GM21737 (cell line): ENCODE measurements at regions not wholly inside any gene's neighbourhood (a gene's known extent, or its start where the extent isn't known, plus 50 kb on each side); places are given as distances from the start of the nearest gene placed in this dataset.

Experiments used
- ATAC-seq: cut with Tn5 transposase; IDR thresholded peaks from one replicate; pipeline ENCODE4 v1.9.1; 2021; ENCODE audit warnings: mild to moderate bottlenecking, moderate library complexity; ENCODE audit not compliant: unreplicated experiment

GRCh38 chr10:90443342-90443741, 414.5 kb downstream of the HTR7 start:
- no peak for ATAC-seq

DNA sequence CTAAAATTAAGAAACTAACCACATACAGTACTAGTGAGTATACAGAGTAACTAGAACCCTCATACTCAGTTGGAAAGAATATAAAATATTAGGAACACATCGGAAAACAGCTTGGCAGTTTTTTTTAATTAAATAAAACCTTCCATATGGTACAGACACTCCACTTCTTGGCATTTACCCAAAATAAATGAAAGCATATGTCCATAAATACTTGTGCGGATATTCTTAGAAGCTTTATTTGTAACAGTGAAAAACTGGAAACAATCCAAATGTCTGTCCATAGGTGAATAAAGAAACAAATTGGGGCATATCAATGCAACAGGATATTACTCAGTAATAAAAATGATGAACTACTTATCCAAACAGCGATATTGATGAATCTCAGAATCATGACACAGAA, 410.0 kb downstream of the HTR7 start:
- ATAC-seq, result no peak

DNA sequence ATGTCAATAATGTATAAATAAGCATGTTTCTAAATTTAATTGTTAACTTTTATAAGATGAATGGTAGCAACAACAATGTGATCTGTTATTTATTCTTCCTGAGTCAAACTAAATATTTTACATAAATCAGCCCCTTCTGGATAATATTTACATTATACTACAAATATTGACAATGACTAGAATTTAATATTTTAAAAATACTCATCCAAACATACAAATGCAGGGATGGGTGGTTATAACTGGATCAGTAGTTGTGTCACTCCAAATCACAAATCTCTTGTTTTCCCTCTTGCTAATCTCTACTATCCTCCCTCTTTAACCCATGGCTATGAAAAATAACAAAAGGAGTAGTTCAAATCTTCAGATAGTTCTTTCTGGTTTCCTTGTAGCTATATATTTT, 407.0 kb downstream of the HTR7 start:
- no peak for ATAC-seq

GRCh38 chr10:90451283-90451682, 406.6 kb downstream of the HTR7 start:
- ATAC-seq, result no peak

GRCh38 chr10:90458054-90458453, 399.8 kb downstream of the HTR7 start:
- ATAC-seq, result no peak

- ATAC-seq, result no peak
These were observed 399.3 kb downstream of the HTR7 start for GRCh38 chr10:90458571-90458970.

DNA sequence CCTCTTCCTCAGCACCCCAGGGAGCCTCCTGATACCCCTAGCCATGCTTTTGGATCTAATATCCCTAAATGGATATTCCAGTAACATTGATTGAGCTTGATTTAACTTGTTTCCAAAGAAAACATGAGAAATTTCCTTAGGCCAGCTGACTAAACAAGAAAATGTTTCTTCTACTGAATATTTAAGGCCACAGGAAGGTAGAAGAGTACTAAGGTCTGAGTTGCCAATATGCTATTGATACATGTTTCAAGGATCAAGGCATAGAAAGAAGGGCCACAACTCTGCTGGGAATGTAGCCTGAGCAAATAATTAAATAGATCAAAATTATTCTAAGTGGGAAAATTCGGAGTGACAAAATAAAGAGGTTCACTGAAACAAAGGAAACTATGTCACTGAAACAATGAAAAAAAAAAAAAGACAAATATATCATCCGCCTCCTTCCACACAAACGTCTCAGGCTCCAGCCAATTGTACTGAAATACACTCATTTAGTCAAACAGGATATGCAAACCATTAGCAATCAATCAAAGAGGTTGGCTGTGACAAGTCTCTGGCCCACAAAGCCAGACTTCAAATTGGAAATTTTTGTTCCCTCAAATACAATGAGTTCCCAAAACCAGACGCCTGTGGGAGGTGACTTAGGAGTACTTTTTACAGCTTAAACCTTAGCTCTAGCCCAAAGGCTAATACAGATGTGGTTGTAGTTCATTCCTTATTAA, 396.2 kb downstream of the HTR7 start:
- ATAC-seq, result no peak

GRCh38 chr10:90462749-90463470, 394.9 kb downstream of the HTR7 start:
- no peak for ATAC-seq

- no peak for ATAC-seq
These were observed 393.5 kb downstream of the HTR7 start for GRCh38 chr10:90464329-90464728.

GRCh38 chr10:90470966-90471365, 386.9 kb downstream of the HTR7 start:
- ATAC-seq, result no peak

DNA sequence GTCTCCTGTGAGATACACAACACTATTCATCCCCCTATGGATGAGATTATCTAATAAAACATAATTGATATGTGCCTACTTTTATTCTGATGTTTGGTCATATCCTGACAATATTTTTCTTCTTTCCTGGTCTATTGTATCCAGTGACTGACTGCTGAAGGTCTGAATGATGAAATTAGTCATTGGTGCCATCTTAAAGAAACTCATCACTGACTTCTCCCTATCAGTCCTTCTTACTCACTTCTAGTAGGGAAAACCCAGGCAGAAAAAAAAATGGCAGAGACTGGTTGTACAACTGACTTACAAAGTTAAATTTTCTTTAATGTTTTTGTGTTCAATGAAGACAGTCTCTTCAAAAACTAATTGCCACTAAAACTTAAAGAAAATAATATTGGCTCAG, 377.4 kb downstream of the HTR7 start:
- ATAC-seq, result no peak

- ATAC-seq, result no peak
These were observed 376.4 kb downstream of the HTR7 start for GRCh38 chr10:90481326-90481923.

- no peak for ATAC-seq
These were observed 373.3 kb downstream of the HTR7 start for GRCh38 chr10:90484518-90484917.

DNA sequence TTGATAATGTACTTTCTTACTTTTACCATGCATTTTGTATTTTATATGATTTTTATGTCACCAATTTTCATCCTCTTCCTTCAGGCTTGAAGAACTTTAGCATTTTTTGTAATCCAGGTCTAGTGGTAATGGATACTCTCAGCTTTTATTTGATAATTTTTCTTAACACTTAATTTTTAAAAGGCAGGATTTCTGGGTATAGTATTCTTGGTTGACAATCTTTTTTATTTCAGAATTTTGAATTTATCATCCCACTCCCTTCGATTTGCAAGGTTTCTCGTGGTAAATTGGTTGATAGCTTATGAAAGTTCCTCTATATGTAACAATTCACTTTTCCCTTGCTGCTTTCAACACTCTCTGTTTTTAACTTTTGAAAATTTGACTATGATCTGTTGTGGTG, 363.7 kb downstream of the HTR7 start:
- ATAC-seq, result no peak

GRCh38 chr10:90504172-90504571, 353.7 kb downstream of the HTR7 start:
- no peak for ATAC-seq

DNA sequence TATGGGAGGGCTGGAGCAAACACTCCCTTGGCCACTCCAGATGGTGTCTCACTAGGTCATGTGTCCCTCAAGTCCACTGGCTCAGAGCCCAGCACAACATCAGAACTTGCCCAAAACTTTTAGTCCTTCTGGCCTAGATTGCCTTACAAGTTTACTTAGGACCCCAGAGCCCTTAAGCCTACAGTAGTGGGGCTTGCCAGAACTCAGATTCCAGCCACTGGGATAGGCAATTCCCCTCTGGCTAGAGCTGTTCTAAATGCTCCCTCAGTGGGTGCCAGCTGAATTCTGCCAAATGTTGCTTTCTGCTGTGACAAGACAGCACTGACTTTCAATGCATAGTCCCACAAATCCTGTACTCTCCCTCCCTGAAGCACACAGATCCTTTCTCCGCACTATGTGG, 331.1 kb downstream of the HTR7 start:
- ATAC-seq, result no peak

- ATAC-seq, result no peak
These were observed 327.3 kb downstream of the HTR7 start for GRCh38 chr10:90530521-90530920.

DNA sequence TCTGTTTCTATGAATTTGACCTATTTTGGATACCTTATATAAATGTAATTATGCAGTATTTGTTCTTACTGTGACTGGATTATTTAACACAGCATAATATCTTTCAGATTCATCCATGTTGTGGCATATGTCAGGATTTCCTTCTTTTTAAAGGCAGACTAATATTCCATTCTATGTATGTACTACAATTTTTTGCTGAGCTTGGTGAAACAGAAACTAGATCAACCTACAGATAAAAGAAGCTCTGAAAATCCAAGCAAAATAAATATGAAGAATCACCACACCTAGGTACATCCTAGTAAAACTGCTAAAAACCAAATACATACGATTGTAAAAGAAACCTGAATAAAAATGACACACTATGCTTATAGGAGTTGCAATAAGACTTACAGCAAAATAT, 300.5 kb downstream of the HTR7 start:
- ATAC-seq, result no peak

DNA sequence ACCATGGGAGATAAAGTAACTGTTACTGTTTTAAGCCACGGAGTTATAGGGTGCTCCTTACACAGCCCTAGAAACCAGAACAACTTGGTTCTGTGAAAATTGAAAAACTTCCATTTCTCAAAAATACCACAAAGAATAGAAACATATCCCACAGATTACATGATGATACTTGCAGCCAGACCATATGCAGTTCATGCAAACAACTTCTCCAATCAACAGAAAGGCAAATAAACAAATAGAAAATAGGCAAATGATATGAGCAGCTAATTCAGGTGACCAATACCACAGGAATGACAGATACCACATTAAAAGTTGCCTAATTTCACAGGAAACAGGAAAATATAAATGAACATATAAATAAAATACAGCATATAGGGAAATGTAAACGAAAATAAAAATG, 297.5 kb downstream of the HTR7 start:
- no peak for ATAC-seq

DNA sequence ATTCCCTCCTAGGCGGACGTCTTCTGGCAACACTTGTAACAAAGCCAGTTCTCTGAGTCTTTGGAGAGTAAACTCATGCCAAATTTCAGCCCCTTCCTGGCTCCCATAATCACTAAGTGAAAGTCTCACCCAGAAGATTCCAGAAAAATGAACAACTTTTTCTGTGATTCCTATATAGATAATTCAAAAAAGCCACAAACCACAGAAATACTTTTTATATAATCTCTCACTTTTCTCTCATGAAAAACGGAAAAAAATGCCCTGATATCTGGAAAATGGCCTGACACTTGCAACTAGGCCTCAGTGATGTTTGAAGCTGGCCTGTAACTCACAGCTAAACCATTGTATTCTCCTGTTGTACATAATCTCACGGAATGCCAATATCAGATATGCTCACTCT, 296.2 kb downstream of the HTR7 start:
- ATAC-seq, result no peak

DNA sequence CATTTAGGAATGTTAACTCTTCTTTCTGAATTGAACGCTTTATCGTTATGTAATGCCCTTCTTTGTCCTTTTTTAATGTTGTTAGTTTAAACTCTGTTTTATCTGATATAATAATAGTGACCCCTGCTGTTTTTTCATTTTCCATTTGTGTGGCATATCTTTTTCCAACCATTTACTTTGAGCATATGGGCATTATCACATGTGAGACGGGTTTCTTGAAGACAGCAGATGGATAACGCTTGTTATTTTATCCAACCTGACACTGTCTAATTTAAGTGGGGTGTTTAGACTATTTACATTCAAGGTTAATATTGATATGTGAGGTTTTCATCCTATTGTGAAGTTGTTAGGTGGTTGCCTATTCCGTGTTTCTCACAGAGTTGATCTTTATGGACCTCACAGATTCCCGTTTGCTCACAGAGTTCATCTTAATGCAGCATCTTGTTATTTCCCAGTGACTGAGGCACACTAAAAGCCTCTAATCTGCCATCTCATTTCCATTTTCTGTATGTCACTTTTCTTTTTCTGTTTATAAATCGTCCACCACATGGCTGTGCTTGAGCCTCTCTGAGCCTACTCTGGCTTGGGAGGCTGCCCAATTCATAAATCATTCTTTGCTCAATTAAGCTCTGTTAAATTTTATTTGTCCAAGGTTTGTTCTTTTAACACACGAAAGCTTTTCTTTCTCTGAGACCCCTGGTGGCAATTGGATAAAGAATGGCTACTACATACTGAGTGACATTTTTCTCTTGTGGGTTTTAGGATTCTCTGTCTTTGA, 286.2 kb downstream of the HTR7 start:
- no peak for ATAC-seq

- no peak for ATAC-seq
These were observed 282.7 kb downstream of the HTR7 start for GRCh38 chr10:90575125-90575524.
